GM18519 (cell line): ENCODE measurements at regions not wholly inside any gene's neighbourhood (a gene's known extent, or its start where the extent isn't known, plus 50 kb on each side); places are given as distances from the start of the nearest gene placed in this dataset.
"Not testable (repeated sequence)": the region's sequence is repeated elsewhere in the genome, so short reads cannot be mapped to it uniquely, and the experiment has no call there.

Experiments used
- ATAC-seq: cut with Tn5 transposase; IDR thresholded peaks from one replicate; pipeline ENCODE4 v1.9.1; 2021; ENCODE audit warnings: mild to moderate bottlenecking, moderate library complexity; ENCODE audit not compliant: unreplicated experiment, low FRiP score

DNA sequence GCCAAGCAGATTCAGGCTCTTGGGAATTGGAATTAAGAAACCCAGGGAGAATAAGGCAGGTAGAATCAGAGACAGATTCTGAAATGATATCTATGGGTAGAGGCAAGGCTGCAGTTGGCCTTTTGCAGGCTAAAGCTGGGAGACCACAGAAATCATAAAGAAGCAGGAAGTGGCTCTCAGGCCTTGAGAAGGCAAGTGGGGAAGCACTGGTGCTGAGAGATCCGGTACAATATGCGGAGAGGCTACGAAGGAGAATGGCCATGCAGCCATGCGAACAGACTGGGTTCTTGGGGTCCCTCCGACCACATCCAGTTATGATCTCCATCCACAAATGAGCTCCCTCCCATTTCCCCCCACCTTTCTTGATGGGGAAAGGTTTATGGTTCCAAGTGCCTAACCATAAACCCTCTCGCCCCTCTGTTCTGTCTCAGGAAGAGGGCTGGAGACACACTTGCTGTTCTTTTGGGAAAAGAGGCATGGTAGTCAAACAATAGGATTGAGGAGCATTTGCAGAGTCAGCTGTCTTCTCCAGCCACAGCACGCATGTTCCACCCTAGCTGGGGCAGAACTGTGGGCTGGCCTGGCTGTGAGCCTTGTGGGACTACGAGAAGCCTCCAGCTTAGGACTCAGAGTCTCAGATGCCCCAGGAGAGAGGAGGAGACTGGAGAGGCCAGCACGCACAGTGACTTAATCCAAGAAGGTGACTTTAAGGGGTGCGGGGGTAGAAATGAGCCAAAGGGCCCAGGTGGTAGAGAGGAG lies 99.6 kb downstream of the RPLP1 start:
- no peak for ATAC-seq

DNA sequence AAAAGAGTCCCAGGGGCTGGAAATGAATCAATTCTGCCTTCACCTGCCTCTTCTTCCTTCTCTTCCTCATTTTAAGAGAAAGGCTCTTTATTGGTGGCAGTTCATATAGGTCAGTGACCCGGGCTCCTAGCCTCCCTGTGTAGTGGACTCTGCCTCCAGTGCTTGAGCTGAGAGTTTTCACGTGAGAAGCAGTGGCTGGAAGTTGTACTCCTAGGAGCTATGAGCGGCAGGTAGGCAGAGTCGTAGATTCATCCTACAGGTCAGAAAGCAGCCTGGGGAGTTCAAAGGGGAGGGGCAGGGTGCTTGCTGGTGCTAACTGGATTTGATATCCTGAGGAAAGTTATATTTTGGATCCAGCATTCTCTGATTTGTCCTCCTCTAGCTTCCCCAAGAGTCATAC lies 101.1 kb downstream of the RPLP1 start:
- no peak for ATAC-seq

- no peak for ATAC-seq
Observed at GRCh38 chr15:69554279-69554961, 101.8 kb downstream of the RPLP1 start.

DNA sequence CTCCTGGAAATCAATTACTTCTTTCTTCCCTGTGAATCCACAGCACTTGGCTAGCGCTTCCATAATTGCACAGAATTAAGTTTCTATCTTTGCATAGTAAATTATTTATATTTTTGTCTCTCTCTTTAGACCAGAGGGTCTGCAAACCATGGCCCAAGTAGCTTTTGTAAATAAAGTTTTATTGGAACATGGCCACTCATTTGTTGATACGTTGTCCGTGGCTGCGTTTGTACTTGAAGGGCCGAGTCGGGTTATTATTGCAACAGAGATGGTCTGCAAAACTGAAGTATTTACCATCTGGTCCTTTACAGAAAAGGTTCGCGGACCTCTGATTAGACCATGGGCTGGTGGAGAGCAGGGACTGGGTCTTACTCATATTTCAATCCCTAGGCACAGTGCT lies 102.5 kb downstream of the RPLP1 start:
- ATAC-seq = no peak

DNA sequence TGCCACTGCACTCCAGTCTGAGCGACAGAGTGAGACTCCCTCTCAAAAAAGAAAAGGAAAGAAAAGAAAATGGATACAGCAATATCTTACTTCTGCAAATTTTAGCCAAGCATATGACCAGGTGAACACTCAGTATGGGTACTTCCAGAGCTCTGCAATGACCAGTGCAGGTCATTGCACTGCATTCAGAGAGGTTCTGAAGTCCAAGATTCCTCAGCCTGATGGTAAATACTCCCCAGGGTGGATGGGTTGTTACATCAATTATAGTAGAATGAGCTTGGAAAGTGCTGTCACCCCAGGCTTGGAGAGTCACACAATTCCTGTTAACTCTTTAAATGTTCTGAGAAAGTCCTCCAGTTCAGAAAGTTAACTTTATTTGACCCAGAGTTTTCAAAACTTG lies 103.7 kb downstream of the RPLP1 start:
- ATAC-seq = no peak

DNA sequence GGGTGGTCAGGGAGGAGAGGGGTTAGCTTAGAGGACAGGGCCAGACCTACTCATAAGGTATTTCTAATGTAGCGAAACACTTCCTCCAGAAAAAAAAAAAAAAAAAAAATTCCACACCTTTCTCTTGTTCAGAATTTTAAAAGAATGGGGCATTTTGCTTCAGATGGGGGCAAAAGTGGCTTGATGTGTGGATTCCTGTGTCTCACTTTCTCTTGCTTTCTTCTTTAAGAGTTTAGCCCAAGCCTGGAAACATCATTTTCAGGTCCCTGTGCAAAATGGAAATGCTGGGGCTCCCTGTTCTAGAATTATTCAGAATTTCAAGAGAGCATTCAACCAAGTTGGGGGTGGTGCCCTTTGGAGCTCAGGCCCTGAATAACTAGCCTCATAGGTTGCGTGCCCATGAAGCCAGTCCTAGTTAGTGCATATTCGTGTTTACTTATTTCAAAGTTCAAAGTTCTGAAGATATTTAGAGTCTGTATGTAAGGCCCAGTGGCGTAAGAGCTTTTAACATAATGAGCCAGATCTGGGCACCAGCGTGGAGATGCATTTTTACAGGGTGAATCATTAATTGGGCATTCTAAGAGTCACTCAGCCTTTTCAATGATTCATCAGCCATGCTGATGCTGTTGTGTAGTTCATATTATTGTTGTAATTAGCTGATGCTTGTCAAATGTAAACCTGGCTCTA lies 104.5 kb downstream of the RPLP1 start:
- no peak for ATAC-seq

DNA sequence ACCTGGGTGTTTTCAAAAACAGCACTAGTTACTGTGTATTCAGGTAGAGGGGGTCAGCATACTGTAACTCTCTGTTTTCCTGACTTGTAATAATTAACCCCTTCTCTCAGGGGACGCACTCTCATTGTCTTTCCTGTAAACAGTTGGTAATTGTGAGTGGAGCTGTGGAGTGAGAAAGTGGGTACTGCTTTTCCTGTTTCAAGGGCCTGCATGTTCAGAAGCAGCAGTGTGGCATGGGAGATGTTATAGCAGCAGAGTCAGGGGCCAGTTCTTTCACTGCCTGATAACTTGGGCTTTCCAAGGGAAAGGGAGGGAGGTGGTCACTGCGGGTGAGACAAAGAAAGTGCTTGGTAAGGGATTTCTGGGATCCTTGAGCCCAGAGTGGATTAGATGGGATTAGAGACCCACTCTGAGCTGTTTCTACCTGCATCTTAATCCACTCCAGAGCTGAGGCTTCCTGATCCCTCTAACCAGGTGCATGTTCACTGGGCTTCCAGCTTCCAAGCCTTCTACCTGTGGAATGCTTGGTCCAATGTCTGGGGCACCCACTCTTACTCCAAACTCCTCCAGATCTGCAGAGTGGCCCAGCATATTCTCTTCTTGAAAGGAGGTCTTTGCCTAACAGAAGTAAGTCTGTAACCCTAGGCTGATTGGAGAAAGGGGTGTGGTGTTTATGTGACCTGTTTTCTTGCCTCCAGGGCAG lies 105.2 kb downstream of the RPLP1 start:
- no peak for ATAC-seq

- ATAC-seq = no peak
Observed at GRCh38 chr15:69559440-69560190, 107.0 kb downstream of the RPLP1 start.

- ATAC-seq = no peak
Observed at GRCh38 chr15:69561071-69561784, 108.6 kb downstream of the RPLP1 start.

DNA sequence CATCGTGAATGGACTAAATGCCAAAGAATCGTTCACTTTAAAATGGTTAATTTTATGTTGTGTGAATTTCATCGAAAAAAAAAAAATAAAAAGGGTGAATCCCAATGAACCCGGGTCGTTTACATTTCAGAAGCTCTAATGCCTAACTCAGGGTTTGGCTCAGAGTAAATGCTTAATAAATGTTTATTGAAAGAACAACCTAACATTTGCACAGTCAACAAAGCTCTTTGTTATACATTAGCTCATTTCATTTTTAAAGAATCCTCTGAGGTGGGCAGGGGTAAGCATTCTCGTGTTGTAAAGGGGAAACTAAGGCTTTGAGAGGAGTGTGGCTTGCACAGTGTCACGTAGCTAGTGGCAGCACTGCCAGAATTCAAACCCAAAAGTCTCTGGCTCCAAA lies 109.5 kb downstream of the RPLP1 start:
- ATAC-seq = no peak

DNA sequence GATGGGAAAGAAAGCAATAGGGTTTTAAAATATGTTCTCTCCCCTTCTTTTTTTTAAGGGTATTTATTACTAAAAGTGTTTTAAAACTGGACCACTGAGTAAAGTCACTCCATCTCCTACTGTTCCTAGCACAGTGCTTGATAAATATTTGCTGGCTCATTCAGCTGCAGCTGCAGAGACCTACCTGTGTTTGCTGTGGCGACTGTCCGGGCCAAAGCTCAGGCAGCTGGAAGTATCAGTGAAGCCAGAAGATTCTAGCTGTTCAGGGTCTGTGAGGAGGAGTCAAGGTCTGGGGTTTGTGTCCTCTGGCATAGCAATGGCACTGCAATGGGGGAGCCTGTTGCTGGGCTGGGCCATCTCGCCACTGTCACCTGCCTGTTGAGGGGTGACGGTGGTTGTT lies 109.9 kb downstream of the RPLP1 start:
- no peak for ATAC-seq

DNA sequence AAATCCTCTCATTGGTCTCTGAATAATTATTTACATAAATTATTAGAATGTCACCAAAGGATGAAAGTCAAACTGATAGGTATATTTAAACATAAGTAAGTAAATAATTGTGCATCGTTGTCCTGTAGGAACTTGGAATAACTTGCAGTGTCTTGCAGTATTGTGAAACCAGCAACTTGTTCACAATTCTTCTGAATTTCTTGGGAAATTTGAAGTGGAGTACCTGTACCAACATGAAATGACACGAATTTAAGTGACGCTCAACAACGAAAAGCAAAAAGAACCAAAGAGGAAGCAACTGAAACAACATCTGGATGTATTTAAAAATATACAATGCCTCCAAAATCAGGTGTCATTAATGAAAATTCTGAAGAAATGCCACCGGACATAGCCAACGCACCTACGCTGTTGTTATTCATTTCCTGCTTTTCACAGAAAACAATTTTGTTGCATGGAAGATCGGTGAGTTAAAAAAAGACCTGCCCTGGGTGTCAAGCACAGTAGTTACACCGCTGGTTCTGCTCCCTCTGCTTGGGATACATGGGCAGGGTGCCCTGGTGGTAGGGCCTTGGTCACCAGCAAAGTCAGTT lies 112.5 kb downstream of the RPLP1 start:
- no peak for ATAC-seq

GRCh38 chr15:69567238-69567760 lies 114.7 kb downstream of the RPLP1 start:
- ATAC-seq = not testable (repeated sequence)

DNA sequence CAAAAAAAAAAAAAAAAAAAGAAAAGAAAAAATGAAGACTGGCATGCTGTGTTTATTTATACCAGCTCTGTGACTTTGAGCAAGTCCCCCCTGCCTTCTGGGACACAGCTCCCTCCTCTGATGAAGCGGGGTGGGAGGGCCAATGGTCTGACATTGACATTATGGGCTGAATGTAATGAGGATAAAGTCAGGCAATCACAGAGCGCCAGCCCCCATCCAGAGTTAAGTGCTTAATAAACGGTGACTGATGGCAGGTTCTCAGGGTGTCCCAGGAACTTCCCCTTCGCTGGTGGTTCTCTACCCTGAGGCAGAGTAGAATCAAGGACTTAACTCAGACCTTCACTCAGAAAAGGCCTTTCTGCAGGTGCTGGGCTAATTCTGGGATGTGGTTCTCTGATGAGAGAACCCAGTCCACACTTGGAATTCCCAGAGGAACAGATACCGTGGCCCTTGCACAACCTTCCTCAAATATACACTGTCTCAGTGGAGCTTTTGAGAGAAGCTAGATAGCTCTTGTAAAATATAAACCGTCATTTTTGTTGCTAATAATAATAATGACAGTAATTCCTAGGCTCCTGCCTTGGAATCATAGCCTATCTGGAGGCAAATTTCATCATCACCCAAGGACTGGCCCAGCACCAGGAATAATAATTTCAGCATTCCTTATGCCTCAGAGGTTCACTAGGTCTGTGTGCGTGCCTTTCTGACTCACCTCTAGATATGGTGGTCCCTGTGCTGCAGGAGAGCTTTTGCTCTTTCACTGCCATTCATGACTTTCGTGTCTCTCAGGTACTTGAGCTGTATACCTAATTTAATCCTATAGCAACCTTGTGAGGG lies 115.8 kb downstream of the RPLP1 start:
- no peak for ATAC-seq

- ATAC-seq = no peak
Observed at GRCh38 chr15:69570454-69570853, 117.8 kb downstream of the RPLP1 start.

- ATAC-seq = no peak
Observed at GRCh38 chr15:69570997-69571396, 118.4 kb downstream of the RPLP1 start.

DNA sequence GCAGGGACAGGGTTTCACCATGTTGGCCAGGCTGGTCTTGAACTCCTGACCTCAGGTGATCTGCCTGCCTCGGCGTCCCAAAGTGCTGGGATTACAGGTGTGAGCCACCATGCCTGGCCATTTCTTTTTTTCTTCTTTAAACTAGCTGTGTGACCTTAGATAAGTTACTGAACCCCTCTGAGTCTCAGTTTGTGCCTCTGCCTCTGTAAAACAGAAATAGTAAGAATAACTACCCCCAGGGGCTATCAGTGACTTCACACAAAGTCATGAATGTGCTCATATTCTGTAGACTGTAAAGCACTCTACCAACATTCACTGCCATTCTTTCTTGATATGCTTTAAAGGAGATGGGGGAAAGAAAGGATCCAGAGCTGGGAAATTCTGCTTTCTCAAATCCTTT lies 120.7 kb downstream of the RPLP1 start:
- not testable (repeated sequence) for ATAC-seq

- no peak for ATAC-seq
Observed at GRCh38 chr15:69573815-69574475, 121.3 kb downstream of the RPLP1 start.
